ENCODE measurements at regions not wholly inside any gene's neighbourhood (a gene's known extent, or its start where the extent isn't known, plus 50 kb on each side); places are given as distances from the start of the nearest gene placed in this dataset.

GRCh38 chr10:3838460-3839437 is 53.7 kb upstream of the KLF6 start:
- intact Hi-C loops (cut with micrococcal nuclease) = no loop called here
- Histone ChIP-seq H3K4me1 (peaks cover 17% of the 10 kb centered on the region), H3K4me3 (no peak overlapping the region), H3K36me3 (no peaks in the 10 kb centered on the region), H3K27me3 (ENCODE audit: low read depth) (no peaks in the 10 kb centered on the region), H3K27ac (replicated peaks) (no peak overlapping the region), H3K9me3 (replicated peaks) (no peaks in the 10 kb centered on the region)
- DNase-seq = no peak
- TF ChIP-seq, protein P1, sequence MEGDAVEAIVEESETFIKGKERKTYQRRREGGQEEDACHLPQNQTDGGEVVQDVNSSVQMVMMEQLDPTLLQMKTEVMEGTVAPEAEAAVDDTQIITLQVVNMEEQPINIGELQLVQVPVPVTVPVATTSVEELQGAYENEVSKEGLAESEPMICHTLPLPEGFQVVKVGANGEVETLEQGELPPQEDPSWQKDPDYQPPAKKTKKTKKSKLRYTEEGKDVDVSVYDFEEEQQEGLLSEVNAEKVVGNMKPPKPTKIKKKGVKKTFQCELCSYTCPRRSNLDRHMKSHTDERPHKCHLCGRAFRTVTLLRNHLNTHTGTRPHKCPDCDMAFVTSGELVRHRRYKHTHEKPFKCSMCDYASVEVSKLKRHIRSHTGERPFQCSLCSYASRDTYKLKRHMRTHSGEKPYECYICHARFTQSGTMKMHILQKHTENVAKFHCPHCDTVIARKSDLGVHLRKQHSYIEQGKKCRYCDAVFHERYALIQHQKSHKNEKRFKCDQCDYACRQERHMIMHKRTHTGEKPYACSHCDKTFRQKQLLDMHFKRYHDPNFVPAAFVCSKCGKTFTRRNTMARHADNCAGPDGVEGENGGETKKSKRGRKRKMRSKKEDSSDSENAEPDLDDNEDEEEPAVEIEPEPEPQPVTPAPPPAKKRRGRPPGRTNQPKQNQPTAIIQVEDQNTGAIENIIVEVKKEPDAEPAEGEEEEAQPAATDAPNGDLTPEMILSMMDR (IDR thresholded peaks at IDR 0.05; ENCODE audit: borderline replicate concordance) = no peak

DNA sequence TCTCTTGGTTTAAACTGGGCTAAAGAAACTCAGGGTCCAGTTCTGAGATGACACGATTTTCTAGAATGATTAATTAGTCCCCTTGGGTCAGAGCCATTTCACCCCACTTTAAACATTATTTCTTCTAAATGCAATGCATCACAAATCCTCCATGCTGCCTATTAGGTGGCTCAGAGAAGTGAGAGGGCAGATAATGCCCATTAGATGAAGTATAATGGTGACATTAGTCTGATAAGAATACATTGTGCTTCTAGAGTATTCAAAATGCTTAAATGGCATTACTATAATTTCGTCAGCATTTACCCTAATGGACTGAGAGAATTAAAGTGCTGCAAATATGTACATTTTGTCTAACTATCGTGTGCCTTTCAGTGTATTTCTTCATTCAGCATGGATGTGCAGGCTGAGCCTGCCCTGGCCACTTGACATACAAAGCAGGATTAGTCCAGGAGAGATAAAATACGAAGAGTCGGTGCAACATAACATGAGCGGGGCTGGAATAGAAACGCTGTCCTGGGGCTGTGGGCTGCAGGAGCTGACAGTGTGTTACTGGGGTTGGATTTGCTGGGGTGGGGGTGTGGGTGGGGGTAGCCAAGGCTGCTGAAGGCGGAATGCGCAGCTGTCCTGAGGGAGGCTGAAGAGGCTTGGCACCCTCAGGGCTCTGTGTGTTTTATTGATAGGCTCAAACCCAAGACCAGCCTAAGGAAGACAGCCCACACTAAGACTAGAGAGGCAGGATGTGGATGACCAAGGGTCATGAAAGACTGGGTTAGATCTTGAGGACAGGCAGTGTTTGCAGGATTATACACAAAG is 52.8 kb upstream of the KLF6 start:
- H3K36me3 ChIP-seq = no peaks in the 10 kb centered on the region
- no peak for DNase-seq
- H3K4me1 ChIP-seq = peaks cover 17% of the 10 kb centered on the region
- no peak overlapping the region for H3K4me3 ChIP-seq
- no peak overlapping the region for H3K27ac ChIP-seq (replicated peaks)
- intact Hi-C loops (cut with micrococcal nuclease) = no loop called here
- H3K27me3 ChIP-seq (ENCODE audit: low read depth) = no peaks in the 10 kb centered on the region
- no peaks in the 10 kb centered on the region for H3K9me3 ChIP-seq (replicated peaks)
- TF ChIP-seq, protein P1 (IDR thresholded peaks at IDR 0.05; ENCODE audit: borderline replicate concordance) = no peak

GRCh38 chr10:3836222-3836820 is 51.3 kb upstream of the KLF6 start:
- Histone ChIP-seq H3K36me3 (no peaks in the 10 kb centered on the region), H3K27me3 (ENCODE audit: low read depth) (no peaks in the 10 kb centered on the region), H3K27ac (replicated peaks) (peak overlapping the region; percentile 21), H3K4me3 (no peak overlapping the region), H3K4me1 (peaks cover 22% of the 10 kb centered on the region), H3K9me3 (replicated peaks) (no peaks in the 10 kb centered on the region)
- TF ChIP-seq, protein P1 (IDR thresholded peaks at IDR 0.05; ENCODE audit: borderline replicate concordance) = no peak
- DNase-seq = no peak
- intact Hi-C loops (cut with micrococcal nuclease) = no loop called here

GRCh38 chr10:3835770-3836169 is 50.8 kb upstream of the KLF6 start:
- intact Hi-C loops (cut with micrococcal nuclease) = no loop called here
- Histone ChIP-seq H3K36me3 (no peaks in the 10 kb centered on the region), H3K4me3 (no peak overlapping the region), H3K27ac (replicated peaks) (peak overlapping the region; percentile 21), H3K27me3 (ENCODE audit: low read depth) (no peaks in the 10 kb centered on the region), H3K4me1 (peaks cover 27% of the 10 kb centered on the region), H3K9me3 (replicated peaks) (no peaks in the 10 kb centered on the region)
- TF ChIP-seq, protein P1 (IDR thresholded peaks at IDR 0.05; ENCODE audit: borderline replicate concordance) = no peak
- DNase-seq = no peak

- no peak overlapping the region for H3K27ac ChIP-seq (replicated peaks)
Measured at GRCh38 chr10:3834947-3835346, 49.9 kb upstream of the KLF6 start.

More at GRCh38 chr10:3834947-3835346, 49.9 kb upstream of the KLF6 start:
- Histone ChIP-seq H3K36me3 (no peaks in the 10 kb centered on the region), H3K27me3 (ENCODE audit: low read depth) (no peaks in the 10 kb centered on the region), H3K4me1 (peaks cover 35% of the 10 kb centered on the region), H3K4me3 (no peak overlapping the region), H3K9me3 (replicated peaks) (no peaks in the 10 kb centered on the region)
- intact Hi-C loops (cut with micrococcal nuclease) = no loop called here
- DNase-seq = no peak
- TF ChIP-seq, protein P1 (IDR thresholded peaks at IDR 0.05; ENCODE audit: borderline replicate concordance) = no peak

Data from left ventricle myocardium inferior (tissue), 1 donor.